ENCODE measurements at regions not wholly inside any gene's neighbourhood (a gene's known extent, or its start where the extent isn't known, plus 50 kb on each side); places are given as distances from the start of the nearest gene placed in this dataset.

DNA sequence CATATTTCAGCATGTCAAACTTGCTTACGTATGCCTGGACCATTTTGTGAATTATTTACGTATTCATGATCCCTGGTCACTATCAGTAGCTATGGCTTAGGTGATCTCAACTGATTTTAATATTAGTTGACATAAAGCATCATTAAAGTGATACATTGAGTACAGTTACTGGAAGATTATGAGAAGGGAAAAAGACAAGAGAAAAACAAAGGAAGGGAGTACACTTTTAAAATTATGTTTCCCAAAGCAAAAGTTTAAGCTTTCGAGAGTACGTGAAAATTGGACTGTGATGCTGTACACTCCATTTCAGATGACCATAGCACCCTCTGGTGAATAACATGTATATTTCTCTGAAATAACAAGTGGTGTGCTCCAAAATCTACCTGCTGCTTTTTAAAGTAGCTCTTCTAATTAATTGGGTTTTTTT is 215.0 kb upstream of the HSF2 start:
- TF ChIP-seq SIN3A (IDR thresholded peaks at IDR 0.05; ENCODE audit: borderline replicate concordance, insufficient read depth, low read length) = no peak
- no peak for TF ChIP-seq TAF1 (IDR thresholded peaks at IDR 0.05; ENCODE audit: borderline replicate concordance, insufficient read depth, low read length)

Measured in PFSK-1 (cell line).